Loucy (cell line): ENCODE measurements at regions not wholly inside any gene's neighbourhood (a gene's known extent, or its start where the extent isn't known, plus 50 kb on each side); places are given as distances from the start of the nearest gene placed in this dataset.

Experiments used
- CTCF ChIP-seq: fragments of 200-600 bp; sonication (generic); conservative IDR thresholded peaks from 2 replicates; pipeline ENCODE4 v1.5.1; 2014; ENCODE audit warnings: mild to moderate bottlenecking, antibody characterized with exemption, low read length
- EZH2phosphoT487 ChIP-seq: fragments of 200-600 bp; IDR thresholded peaks from 2 replicates; pipeline ENCODE4 v1.6.1; 2018; ENCODE audit warnings: antibody characterized with exemption, mild to moderate bottlenecking, moderate library complexity, borderline replicate concordance

GRCh38 chr5:58246461-58246944 is 213.4 kb downstream of the PLK2 start:
- TF ChIP-seq CTCF (no peak), EZH2phosphoT487 (no peak)
